GM19438 (cell line): ENCODE measurements at regions not wholly inside any gene's neighbourhood (a gene's known extent, or its start where the extent isn't known, plus 50 kb on each side); places are given as distances from the start of the nearest gene placed in this dataset.

Experiments
- ATAC-seq: cut with Tn5 transposase; IDR thresholded peaks from one replicate; pipeline ENCODE4 v1.9.1; 2021; ENCODE audit warnings: low read depth; ENCODE audit not compliant: unreplicated experiment

GRCh38 chr6:163985710-163986109 is 571.2 kb downstream of the QKI start:
- ATAC-seq, result no peak

- ATAC-seq, result no peak
Observed at GRCh38 chr6:163985040-163985439, 570.5 kb downstream of the QKI start.

- ATAC-seq, result peak; percentile 61
Observed at GRCh38 chr6:163984124-163984936, 569.8 kb downstream of the QKI start.

GRCh38 chr6:163983679-163984078 is 569.2 kb downstream of the QKI start:
- ATAC-seq, result no peak

- ATAC-seq, result no peak
Observed at GRCh38 chr6:163974322-163974721, 559.8 kb downstream of the QKI start.

- ATAC-seq, result no peak
Observed at GRCh38 chr6:163971841-163972838, 557.6 kb downstream of the QKI start.

GRCh38 chr6:163970846-163971564 is 556.5 kb downstream of the QKI start:
- ATAC-seq, result no peak

- ATAC-seq, result no peak
Observed at GRCh38 chr6:163965426-163966348, 551.2 kb downstream of the QKI start.

GRCh38 chr6:163964789-163965188 is 550.3 kb downstream of the QKI start:
- ATAC-seq, result no peak

GRCh38 chr6:163963205-163964120 is 548.9 kb downstream of the QKI start:
- no peak for ATAC-seq

- ATAC-seq, result no peak
Observed at GRCh38 chr6:163962627-163963117, 548.2 kb downstream of the QKI start.

- ATAC-seq, result no peak
Observed at GRCh38 chr6:163960128-163960527, 545.6 kb downstream of the QKI start.

- no peak for ATAC-seq
Observed at GRCh38 chr6:163958646-163959045, 544.1 kb downstream of the QKI start.

GRCh38 chr6:163956571-163957407 is 542.3 kb downstream of the QKI start:
- ATAC-seq, result peak; percentile 98

- ATAC-seq, result no peak
Observed at GRCh38 chr6:163955756-163956155, 541.2 kb downstream of the QKI start.

- no peak for ATAC-seq
Observed at GRCh38 chr6:163955096-163955495, 540.6 kb downstream of the QKI start.

GRCh38 chr6:163954088-163954775 is 539.7 kb downstream of the QKI start:
- ATAC-seq, result no peak
